HepG2 (cell line): ENCODE measurements at regions not wholly inside any gene's neighbourhood (a gene's known extent, or its start where the extent isn't known, plus 50 kb on each side); places are given as distances from the start of the nearest gene placed in this dataset.

ENCODE experiments used
- ATAC-seq: fragments of 200-7000 bp; cut with Tn5 transposase; 3 replicates; pipeline ENCODE4 v1.9.1; 2020; ENCODE audit warnings: mild to moderate bottlenecking, moderate library complexity
- BruUV-seq: library from RNA; stranded (reverse); fragments of 400-500 nt; replicated peaks from 2 replicates; lab custom pipeline; 2021; lab: Mats Ljungman, UMichigan
- CTCF ChIA-PET: fragments of 300-600 bp; formaldehyde crosslinking; extraction: SDS; loops from one replicate; lab custom pipeline; 2021; ENCODE audit warnings: low total read pairs, inconsistent platforms, low intra/inter-chr PET ratio; lab: Yijun Ruan, JAX
- POLR2A ChIA-PET: fragments of 350-600 bp; sonication (Branson Sonifier 250); formaldehyde crosslinking; loops from one replicate; lab custom pipeline; 2020; ENCODE audit warnings: antibody characterized with exemption, inconsistent platforms; lab: Yijun Ruan, JAX
- DNase-seq: peaks from one replicate; pipeline ENCODE4 v3.0.0-alpha.2; 2015; ENCODE audit warnings: low spot score
- FAIRE-seq: peaks from 3 replicates; lab custom pipeline; 2011; peaks lifted over from hg19 to GRCh38; lab: Jason Lieb, UNC
- H2AFZ ChIP-seq: one replicate; pipeline ENCODE4 v1.6.1; 2011; ENCODE audit warnings: low read length, inconsistent platforms
- H3K27ac ChIP-seq: fragments of 300-600 bp; 3 replicates; pipeline ENCODE4 v1.8.0; 2011; ENCODE audit warnings: mixed run types, mild to moderate bottlenecking, mixed read lengths, low read length, inconsistent platforms; ENCODE audit not compliant: insufficient read depth; ENCODE audit errors: extremely low read length
- H3K27me3 ChIP-seq, 2 experiments: fragments of 200-600 bp in 1 of 2; 2 replicates in 1 of 2; 3 replicates in 1 of 2; pipeline versions ENCODE4 v1.6.0 to v1.8.0; 2011; ENCODE audit warnings: low read length in 2 of 2, mild to moderate bottlenecking in 2 of 2, moderate library complexity in 2 of 2, inconsistent platforms in 1 of 2; ENCODE audit not compliant: insufficient read depth in 2 of 2, control insufficient read depth in 1 of 2
- H3K36me3 ChIP-seq, 2 experiments: fragments of 200-600 bp in 1 of 2; replicated peaks in 1 of 2; 2 replicates in 1 of 2; 3 replicates in 1 of 2; pipeline versions ENCODE4 v1.5.1 to v1.8.0; 2011; ENCODE audit warnings: low read length in 2 of 2, inconsistent platforms in 1 of 2; ENCODE audit not compliant: insufficient read depth in 2 of 2, control insufficient read depth in 1 of 2
- H3K4me1 ChIP-seq: 2 replicates; pipeline ENCODE4 v1.5.1; 2012; ENCODE audit warnings: low read length, inconsistent platforms; ENCODE audit not compliant: insufficient read depth
- H3K4me2 ChIP-seq: 2 replicates; pipeline ENCODE4 v1.6.0; 2011; ENCODE audit warnings: low read depth, low read length, inconsistent platforms
- H3K4me3 ChIP-seq, 3 experiments: fragments of 200-600 bp in 1 of 3; sonication (generic), shearing (Covaris generic) in 1 of 3; replicated peaks in 1 of 3; 2 replicates each; pipeline ENCODE4 v1.5.1; 2011 to 2016; ENCODE audit warnings: low read length in 3 of 3, inconsistent platforms in 2 of 3, low read depth in 2 of 3, mild to moderate bottlenecking in 2 of 3, control low read depth in 1 of 3, mixed read lengths in 1 of 3; ENCODE audit not compliant: insufficient read depth in 1 of 3
- H3K79me2 ChIP-seq: one replicate; pipeline ENCODE4 v1.6.1; 2011; ENCODE audit warnings: low read length, inconsistent platforms; ENCODE audit not compliant: insufficient read depth
- H3K9ac ChIP-seq: 2 replicates; pipeline ENCODE4 v1.6.0; 2011; ENCODE audit warnings: mild to moderate bottlenecking, low read depth, low read length, inconsistent platforms; ENCODE audit not compliant: insufficient read depth
- H3K9me3 ChIP-seq: 2 replicates; pipeline ENCODE4 v1.5.1; 2012; ENCODE audit warnings: mild to moderate bottlenecking, low read length
- H4K20me1 ChIP-seq: 2 replicates; pipeline ENCODE4 v1.6.0; 2011; ENCODE audit warnings: inconsistent platforms, mild to moderate bottlenecking, low read length, moderate library complexity; ENCODE audit not compliant: insufficient read depth
- MAF1 ChIP-seq: sonication (generic); formaldehyde crosslinking; IDR thresholded peaks from 2 replicates; pipeline ENCODE4 v1.5.0; 2020; ENCODE audit warnings: missing genetic modification reagents, borderline replicate concordance
- REL ChIP-seq: sonication (generic); formaldehyde crosslinking; conservative IDR thresholded peaks from 2 replicates; pipeline ENCODE4 v1.8.0; 2022; ENCODE audit warnings: mild to moderate bottlenecking, missing genetic modification reagents, moderate library complexity
- ZC3H13 ChIP-seq: sonication (generic); formaldehyde crosslinking; IDR thresholded peaks from 2 replicates; pipeline ENCODE4 v1.8.1; 2023; ENCODE audit warnings: mild to moderate bottlenecking, missing genetic modification reagents, moderate library complexity
- ZNF44 ChIP-seq: sonication (generic); formaldehyde crosslinking; IDR thresholded peaks from 2 replicates; pipeline ENCODE4 v1.5.1; 2020; ENCODE audit warnings: mild to moderate bottlenecking, missing genetic modification reagents
- ZNF720 ChIP-seq: sonication (generic); formaldehyde crosslinking; IDR thresholded peaks from 2 replicates; pipeline ENCODE4 v1.4.0; 2020; ENCODE audit warnings: missing genetic modification reagents
- WGBS: methylation state at CpG from one replicate; pipeline ENCODE4 v1.1.6; 2017; ENCODE audit warnings: low lambda C conversion rate; 5-methylcytosine and 5-hydroxymethylcytosine counted together
- in situ Hi-C: cut with HindIII; loops from 2 replicates; pipeline ENCODE4 v1.10.0; 2017; ENCODE audit warnings: low pct_unique_long_range_greater_than_20kb; ENCODE audit not compliant: extremely low pct_ligation_motif_present
- intact Hi-C: fragments of 100-400 bp; cut with micrococcal nuclease; formaldehyde crosslinking; loops from one replicate; pipeline ENCODE4 v1.10.0; 2022; ENCODE audit not compliant: unreplicated experiment
- TF ChIP-seq, protein P1 (sequence below): sonication (generic); formaldehyde crosslinking; IDR thresholded peaks from 2 replicates; pipeline ENCODE4 v1.5.0; 2020; ENCODE audit warnings: mild to moderate bottlenecking, missing genetic modification reagents
- TF ChIP-seq, protein P2 (sequence below): sonication (generic); formaldehyde crosslinking; IDR thresholded peaks from 2 replicates; pipeline ENCODE4 v1.4.0; 2020; ENCODE audit warnings: missing genetic modification reagents
- TF ChIP-seq, protein P3 (sequence below): sonication (generic); formaldehyde crosslinking; IDR thresholded peaks from 2 replicates; pipeline ENCODE4 v1.4.0; 2020; ENCODE audit warnings: missing genetic modification reagents
- TF ChIP-seq, protein P4 (sequence below): sonication (generic); formaldehyde crosslinking; IDR thresholded peaks from 2 replicates; pipeline ENCODE4 v1.9.0; 2021; ENCODE audit warnings: mild to moderate bottlenecking, missing genetic modification reagents

DNA sequence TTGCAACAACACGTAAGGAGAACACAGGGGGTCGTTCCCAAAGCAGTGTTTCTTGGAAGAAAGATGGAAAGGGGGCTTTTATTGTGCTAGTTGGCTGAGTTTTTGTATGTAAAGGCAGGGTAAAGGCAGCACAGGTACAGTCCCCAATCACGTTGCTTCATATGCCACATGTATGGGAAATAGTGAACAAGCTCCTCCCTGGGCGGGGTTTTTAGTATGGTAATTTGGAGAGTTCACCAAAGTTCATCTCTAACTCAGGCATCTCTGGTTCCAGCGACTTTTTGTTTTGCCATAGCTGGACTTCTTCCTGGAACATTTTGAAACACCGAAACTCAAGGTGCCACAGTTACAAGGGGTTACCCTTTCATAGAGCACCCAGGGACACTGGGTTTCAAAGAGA lies 133.9 kb downstream of the CAAP1 start:
- Histone ChIP-seq H3K27ac (no peak overlapping the region), H3K9me3 (no peaks in the 10 kb centered on the region)
- no peak for FAIRE-seq
- TF ChIP-seq ZC3H13, result no peak
- TF ChIP-seq, protein P1, sequence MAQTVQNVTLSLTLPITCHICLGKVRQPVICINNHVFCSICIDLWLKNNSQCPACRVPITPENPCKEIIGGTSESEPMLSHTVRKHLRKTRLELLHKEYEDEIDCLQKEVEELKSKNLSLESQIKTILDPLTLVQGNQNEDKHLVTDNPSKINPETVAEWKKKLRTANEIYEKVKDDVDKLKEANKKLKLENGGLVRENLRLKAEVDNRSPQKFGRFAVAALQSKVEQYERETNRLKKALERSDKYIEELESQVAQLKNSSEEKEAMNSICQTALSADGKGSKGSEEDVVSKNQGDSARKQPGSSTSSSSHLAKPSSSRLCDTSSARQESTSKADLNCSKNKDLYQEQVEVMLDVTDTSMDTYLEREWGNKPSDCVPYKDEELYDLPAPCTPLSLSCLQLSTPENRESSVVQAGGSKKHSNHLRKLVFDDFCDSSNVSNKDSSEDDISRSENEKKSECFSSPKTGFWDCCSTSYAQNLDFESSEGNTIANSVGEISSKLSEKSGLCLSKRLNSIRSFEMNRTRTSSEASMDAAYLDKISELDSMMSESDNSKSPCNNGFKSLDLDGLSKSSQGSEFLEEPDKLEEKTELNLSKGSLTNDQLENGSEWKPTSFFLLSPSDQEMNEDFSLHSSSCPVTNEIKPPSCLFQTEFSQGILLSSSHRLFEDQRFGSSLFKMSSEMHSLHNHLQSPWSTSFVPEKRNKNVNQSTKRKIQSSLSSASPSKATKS (CRISPR knock-in tag), result no peak
- TF ChIP-seq, protein P2, sequence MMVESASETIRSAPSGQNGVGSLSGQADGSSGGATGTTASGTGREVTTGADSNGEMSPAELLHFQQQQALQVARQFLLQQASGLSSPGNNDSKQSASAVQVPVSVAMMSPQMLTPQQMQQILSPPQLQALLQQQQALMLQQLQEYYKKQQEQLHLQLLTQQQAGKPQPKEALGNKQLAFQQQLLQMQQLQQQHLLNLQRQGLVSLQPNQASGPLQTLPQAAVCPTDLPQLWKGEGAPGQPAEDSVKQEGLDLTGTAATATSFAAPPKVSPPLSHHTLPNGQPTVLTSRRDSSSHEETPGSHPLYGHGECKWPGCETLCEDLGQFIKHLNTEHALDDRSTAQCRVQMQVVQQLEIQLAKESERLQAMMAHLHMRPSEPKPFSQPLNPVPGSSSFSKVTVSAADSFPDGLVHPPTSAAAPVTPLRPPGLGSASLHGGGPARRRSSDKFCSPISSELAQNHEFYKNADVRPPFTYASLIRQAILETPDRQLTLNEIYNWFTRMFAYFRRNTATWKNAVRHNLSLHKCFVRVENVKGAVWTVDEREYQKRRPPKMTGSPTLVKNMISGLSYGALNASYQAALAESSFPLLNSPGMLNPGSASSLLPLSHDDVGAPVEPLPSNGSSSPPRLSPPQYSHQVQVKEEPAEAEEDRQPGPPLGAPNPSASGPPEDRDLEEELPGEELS (CRISPR knock-in tag), result no peak
- no peak for TF ChIP-seq ZNF44
- no peak for TF ChIP-seq MAF1
- TF ChIP-seq, protein P3, sequence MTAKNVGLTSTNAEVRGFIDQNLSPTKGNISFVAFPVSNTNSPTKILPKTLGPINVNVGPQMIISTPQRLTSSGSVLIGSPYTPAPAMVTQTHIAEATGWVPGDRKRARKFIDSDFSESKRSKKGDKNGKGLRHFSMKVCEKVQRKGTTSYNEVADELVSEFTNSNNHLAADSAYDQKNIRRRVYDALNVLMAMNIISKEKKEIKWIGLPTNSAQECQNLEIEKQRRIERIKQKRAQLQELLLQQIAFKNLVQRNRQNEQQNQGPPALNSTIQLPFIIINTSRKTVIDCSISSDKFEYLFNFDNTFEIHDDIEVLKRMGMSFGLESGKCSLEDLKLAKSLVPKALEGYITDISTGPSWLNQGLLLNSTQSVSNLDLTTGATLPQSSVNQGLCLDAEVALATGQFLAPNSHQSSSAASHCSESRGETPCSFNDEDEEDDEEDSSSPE (CRISPR knock-in tag), result no peak
- TF ChIP-seq REL, result no peak
- TF ChIP-seq ZNF720 (CRISPR knock-in tag), result no peak
- TF ChIP-seq, protein P4, sequence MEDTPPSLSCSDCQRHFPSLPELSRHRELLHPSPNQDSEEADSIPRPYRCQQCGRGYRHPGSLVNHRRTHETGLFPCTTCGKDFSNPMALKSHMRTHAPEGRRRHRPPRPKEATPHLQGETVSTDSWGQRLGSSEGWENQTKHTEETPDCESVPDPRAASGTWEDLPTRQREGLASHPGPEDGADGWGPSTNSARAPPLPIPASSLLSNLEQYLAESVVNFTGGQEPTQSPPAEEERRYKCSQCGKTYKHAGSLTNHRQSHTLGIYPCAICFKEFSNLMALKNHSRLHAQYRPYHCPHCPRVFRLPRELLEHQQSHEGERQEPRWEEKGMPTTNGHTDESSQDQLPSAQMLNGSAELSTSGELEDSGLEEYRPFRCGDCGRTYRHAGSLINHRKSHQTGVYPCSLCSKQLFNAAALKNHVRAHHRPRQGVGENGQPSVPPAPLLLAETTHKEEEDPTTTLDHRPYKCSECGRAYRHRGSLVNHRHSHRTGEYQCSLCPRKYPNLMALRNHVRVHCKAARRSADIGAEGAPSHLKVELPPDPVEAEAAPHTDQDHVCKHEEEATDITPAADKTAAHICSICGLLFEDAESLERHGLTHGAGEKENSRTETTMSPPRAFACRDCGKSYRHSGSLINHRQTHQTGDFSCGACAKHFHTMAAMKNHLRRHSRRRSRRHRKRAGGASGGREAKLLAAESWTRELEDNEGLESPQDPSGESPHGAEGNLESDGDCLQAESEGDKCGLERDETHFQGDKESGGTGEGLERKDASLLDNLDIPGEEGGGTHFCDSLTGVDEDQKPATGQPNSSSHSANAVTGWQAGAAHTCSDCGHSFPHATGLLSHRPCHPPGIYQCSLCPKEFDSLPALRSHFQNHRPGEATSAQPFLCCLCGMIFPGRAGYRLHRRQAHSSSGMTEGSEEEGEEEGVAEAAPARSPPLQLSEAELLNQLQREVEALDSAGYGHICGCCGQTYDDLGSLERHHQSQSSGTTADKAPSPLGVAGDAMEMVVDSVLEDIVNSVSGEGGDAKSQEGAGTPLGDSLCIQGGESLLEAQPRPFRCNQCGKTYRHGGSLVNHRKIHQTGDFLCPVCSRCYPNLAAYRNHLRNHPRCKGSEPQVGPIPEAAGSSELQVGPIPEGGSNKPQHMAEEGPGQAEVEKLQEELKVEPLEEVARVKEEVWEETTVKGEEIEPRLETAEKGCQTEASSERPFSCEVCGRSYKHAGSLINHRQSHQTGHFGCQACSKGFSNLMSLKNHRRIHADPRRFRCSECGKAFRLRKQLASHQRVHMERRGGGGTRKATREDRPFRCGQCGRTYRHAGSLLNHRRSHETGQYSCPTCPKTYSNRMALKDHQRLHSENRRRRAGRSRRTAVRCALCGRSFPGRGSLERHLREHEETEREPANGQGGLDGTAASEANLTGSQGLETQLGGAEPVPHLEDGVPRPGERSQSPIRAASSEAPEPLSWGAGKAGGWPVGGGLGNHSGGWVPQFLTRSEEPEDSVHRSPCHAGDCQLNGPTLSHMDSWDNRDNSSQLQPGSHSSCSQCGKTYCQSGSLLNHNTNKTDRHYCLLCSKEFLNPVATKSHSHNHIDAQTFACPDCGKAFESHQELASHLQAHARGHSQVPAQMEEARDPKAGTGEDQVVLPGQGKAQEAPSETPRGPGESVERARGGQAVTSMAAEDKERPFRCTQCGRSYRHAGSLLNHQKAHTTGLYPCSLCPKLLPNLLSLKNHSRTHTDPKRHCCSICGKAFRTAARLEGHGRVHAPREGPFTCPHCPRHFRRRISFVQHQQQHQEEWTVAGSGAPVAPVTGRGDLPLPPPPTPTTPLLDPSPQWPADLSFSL (CRISPR knock-in tag), result no peak
- TF ChIP-seq, all 625 proteins: peak for 0
- no peak overlapping the region for H3K9ac ChIP-seq
- H2AFZ ChIP-seq, result no peak overlapping the region
- in situ Hi-C loops, result no loop called here
- H3K79me2 ChIP-seq, result no peaks in the 10 kb centered on the region
- 5% methylated on average over 5 of the region's 6 CpGs for WGBS
- peaks cover 0 to 4% of the 10 kb centered on the region in 2 experiments; a peak in 1 of 5 replicates for H3K27me3 ChIP-seq
- H3K36me3 ChIP-seq, result no peaks in the 10 kb centered on the region
- H3K4me3 ChIP-seq, result no peak overlapping the region
- ATAC-seq (no peak), DNase-seq (no peak)
- no peaks in the 10 kb centered on the region for H3K4me1 ChIP-seq
- no peak overlapping the region for H3K4me2 ChIP-seq
- POLR2A ChIA-PET, result no interaction called here
- intact Hi-C loops, result no loop called here
- no peaks in the 10 kb centered on the region for H4K20me1 ChIP-seq
- CTCF ChIA-PET, result no interaction called here
- no TSS peak for BruUV-seq
